Parathyroid adenoma (tissue), 2 donors: ENCODE measurements at regions not wholly inside any gene's neighbourhood (a gene's known extent, or its start where the extent isn't known, plus 50 kb on each side); places are given as distances from the start of the nearest gene placed in this dataset.
"Not testable (repeated sequence)": the region's sequence is repeated elsewhere in the genome, so short reads cannot be mapped to it uniquely, and the experiment has no call there.

Experiments used
- H2AFZ ChIP-seq: fragments of 300-600 bp; sonication (generic); one replicate; pipeline ENCODE4 v1.7.0; 2017; ENCODE audit warnings: antibody characterized with exemption, mild to moderate bottlenecking
- H3K27ac ChIP-seq: fragments of 300-600 bp; sonication (generic); one replicate; pipeline ENCODE4 v1.7.0; 2017
- H3K27me3 ChIP-seq: fragments of 300-600 bp; sonication (generic); one replicate; pipeline ENCODE4 v1.7.0; 2017; ENCODE audit warnings: low read length; ENCODE audit not compliant: control insufficient read depth, insufficient read depth
- H3K36me3 ChIP-seq: fragments of 300-600 bp; sonication (generic); one replicate; pipeline ENCODE4 v1.7.0; 2017; ENCODE audit warnings: low read length; ENCODE audit not compliant: control insufficient read depth, insufficient read depth
- H3K4me1 ChIP-seq: fragments of 300-600 bp; sonication (generic); one replicate; pipeline ENCODE4 v1.7.0; 2017; ENCODE audit warnings: control low read depth
- H3K4me2 ChIP-seq: fragments of 300-600 bp; sonication (generic); one replicate; pipeline ENCODE4 v1.7.0; 2017; ENCODE audit warnings: low read length
- H3K4me3 ChIP-seq: fragments of 300-600 bp; sonication (generic); one replicate; pipeline ENCODE4 v1.7.0; 2017; ENCODE audit warnings: low read depth, low read length
- H3K79me2 ChIP-seq: fragments of 300-600 bp; sonication (generic); one replicate; pipeline ENCODE4 v1.7.0; 2017; ENCODE audit warnings: control low read depth
- H3K9ac ChIP-seq: fragments of 300-600 bp; sonication (generic); one replicate; pipeline ENCODE4 v1.7.0; 2017; ENCODE audit warnings: mild to moderate bottlenecking
- H3K9me3 ChIP-seq: fragments of 300-600 bp; sonication (generic); one replicate; pipeline ENCODE4 v1.7.0; 2017; ENCODE audit warnings: low read length; ENCODE audit not compliant: control insufficient read depth
- CTCF ChIP-seq: fragments of 300-600 bp; sonication (generic); IDR thresholded peaks from one replicate; pipeline ENCODE4 v1.7.0; 2017; ENCODE audit warnings: antibody characterized with exemption, mild to moderate bottlenecking
- donor health status: primary hyperparathyroidism.

- Histone ChIP-seq H3K4me1 (no peaks in the 10 kb centered on the region), H3K27me3 (no peaks in the 10 kb centered on the region), H3K27ac (no peak overlapping the region), H3K9ac (no peak overlapping the region), H3K36me3 (no peaks in the 10 kb centered on the region), H3K4me2 (no peak overlapping the region), H3K4me3 (no peak overlapping the region), H3K9me3 (no peaks in the 10 kb centered on the region), H3K79me2 (no peaks in the 10 kb centered on the region), H2AFZ (no peak overlapping the region)
- TF ChIP-seq CTCF = no peak
These were observed 461.9 kb upstream of the PAPPA start for GRCh38 chr9:115691693-115692092.

- H3K9ac ChIP-seq, H3K4me3 ChIP-seq, H2AFZ ChIP-seq, H3K36me3 ChIP-seq, H3K27ac ChIP-seq, H3K79me2 ChIP-seq, H3K4me2 ChIP-seq, H3K9me3 ChIP-seq, H3K4me1 ChIP-seq, H3K27me3 ChIP-seq: not testable (repeated sequence)
These were observed 460.7 kb upstream of the PAPPA start for GRCh38 chr9:115692868-115693267.

GRCh38 chr9:115694014-115694413, 459.6 kb upstream of the PAPPA start:
- H3K27ac ChIP-seq = no peak overlapping the region
- H3K4me2 ChIP-seq = no peak overlapping the region
- no peaks in the 10 kb centered on the region for H3K4me1 ChIP-seq
- no peak overlapping the region for H3K4me3 ChIP-seq
- H3K36me3 ChIP-seq = no peaks in the 10 kb centered on the region
- H2AFZ ChIP-seq = no peak overlapping the region
- TF ChIP-seq CTCF = no peak
- H3K9me3 ChIP-seq = no peaks in the 10 kb centered on the region
- H3K27me3 ChIP-seq = no peaks in the 10 kb centered on the region
- H3K79me2 ChIP-seq = no peaks in the 10 kb centered on the region
- no peak overlapping the region for H3K9ac ChIP-seq

GRCh38 chr9:115694991-115695390, 458.6 kb upstream of the PAPPA start:
- H3K4me3 ChIP-seq = no peak overlapping the region
- H3K79me2 ChIP-seq = no peaks in the 10 kb centered on the region
- H3K9me3 ChIP-seq = no peaks in the 10 kb centered on the region
- H3K36me3 ChIP-seq = no peaks in the 10 kb centered on the region
- no peak overlapping the region for H3K27ac ChIP-seq
- no peak for TF ChIP-seq CTCF
- no peak overlapping the region for H3K4me2 ChIP-seq
- no peak overlapping the region for H2AFZ ChIP-seq
- no peak overlapping the region for H3K9ac ChIP-seq
- H3K4me1 ChIP-seq = no peaks in the 10 kb centered on the region
- H3K27me3 ChIP-seq = no peaks in the 10 kb centered on the region

DNA sequence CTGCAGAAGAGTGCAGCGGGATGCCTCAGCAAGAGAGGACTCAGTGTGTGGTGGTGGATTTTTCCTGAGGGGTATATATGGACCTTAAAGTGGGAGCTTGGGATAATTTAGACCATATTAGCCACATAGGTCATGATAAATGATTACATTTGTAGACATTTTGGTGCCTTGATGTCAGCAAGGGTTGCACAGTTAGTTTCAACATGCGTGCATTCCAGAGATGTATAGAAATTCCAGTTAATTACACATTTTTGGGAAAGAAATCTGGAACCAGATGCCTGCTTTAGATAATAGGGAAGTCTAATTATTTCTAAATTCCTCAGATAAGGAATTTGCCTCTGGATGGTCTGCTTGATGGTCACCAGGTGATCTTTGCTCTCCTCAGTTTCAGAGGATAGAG, 440.6 kb upstream of the PAPPA start:
- Histone ChIP-seq H3K9me3 (no peaks in the 10 kb centered on the region), H2AFZ (no peak overlapping the region), H3K4me3 (no peak overlapping the region), H3K36me3 (no peaks in the 10 kb centered on the region), H3K27ac (no peak overlapping the region), H3K4me2 (no peak overlapping the region), H3K27me3 (no peaks in the 10 kb centered on the region), H3K9ac (no peak overlapping the region), H3K79me2 (no peaks in the 10 kb centered on the region), H3K4me1 (no peaks in the 10 kb centered on the region)
- no peak for TF ChIP-seq CTCF
